HG02623 (cell line): ENCODE measurements at regions not wholly inside any gene's neighbourhood (a gene's known extent, or its start where the extent isn't known, plus 50 kb on each side); places are given as distances from the start of the nearest gene placed in this dataset.
A peak's percentile ranks its signal among the peaks of the same experiment; 100 is the strongest.

Experiments
- ATAC-seq: cut with Tn5 transposase; IDR thresholded peaks from one replicate; pipeline ENCODE4 v1.9.1; 2021; ENCODE audit warnings: moderate library complexity; ENCODE audit not compliant: unreplicated experiment

DNA sequence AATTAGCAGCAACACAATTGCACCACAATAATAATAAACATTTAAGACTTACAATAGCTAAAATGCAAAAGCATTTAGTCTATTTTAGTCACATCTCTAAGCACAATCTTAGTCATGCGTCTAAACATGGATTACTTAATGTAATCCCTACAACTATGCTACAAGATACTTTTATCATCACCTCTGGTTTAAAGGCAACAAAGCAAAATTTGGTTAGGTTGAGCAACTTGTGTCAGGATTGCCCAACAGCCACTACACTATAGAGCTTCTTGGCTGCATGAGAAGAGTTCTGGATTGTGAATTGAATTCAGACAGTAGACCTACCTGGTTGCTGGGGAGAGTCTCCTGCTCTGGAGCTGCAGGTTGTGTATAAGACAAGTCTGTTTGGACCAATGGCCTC lies 146.5 kb upstream of the PUDP start:
- no peak for ATAC-seq

DNA sequence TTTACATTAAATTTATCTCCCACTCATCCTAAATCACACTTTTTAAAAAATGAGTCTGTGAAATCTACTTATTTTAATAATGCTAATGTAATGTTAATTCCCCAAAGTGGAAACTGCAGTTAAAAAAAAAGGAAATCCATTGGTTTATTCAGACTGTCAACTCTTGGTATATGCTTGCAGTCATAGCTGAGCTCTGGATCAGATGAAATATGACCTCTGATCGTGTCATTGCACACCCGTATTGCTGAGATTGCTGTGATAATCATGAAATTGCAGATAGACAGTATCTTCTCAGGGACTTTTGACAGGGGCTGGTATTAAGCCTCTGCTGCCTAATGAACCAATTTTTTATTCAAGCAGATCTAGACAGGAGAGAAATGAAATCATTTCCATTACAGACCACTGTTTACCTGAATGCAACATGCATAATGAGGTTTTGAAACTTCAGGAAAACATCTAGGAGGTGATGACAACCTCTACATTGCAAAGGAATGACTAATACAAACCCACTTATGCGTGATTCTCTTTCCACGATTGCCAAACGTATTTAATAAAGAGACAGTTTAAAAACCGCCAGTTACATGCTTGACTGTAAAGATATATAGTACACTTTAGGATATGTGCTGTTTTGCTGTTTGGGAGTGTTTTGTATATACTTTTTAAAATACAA lies 138.3 kb upstream of the PUDP start:
- ATAC-seq, result no peak

DNA sequence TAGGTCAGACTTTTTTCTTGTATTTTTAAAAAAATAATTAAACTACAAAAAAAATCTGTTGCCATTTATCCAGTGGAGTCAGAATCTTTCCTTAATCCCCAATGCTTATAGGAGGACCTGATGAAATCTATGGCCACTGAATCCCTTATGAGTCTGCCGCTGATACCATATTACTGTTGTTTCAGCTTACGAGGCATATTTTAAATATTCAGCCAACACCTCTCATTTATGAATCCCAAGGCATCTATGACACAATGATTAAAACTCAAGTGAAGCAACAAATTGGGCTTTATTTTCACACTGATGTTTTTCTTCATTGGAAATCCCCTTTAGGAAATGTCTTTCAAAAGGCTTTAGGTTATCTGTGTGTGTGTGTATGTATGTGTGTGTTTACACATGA lies 137.8 kb upstream of the PUDP start:
- ATAC-seq, result no peak

DNA sequence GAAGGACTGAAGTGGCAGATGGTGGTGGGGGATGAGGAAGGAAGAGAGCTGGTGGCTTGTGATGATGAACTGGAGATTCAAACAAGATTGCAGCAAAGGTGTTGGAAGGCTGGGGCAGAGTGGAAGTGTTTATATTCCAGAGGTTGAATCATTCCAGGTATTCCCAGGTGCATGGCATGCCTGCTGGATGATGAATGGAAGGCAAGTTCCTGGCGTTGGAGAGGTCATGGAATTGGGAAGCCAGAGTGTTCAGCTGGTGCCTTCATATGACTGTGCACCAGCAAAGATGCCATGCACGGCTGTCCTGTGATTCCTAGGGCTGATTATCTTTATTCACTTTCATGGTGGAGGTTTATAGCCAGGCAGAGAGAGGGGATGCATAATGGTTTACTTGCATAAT lies 135.8 kb upstream of the PUDP start:
- ATAC-seq, result no peak

DNA sequence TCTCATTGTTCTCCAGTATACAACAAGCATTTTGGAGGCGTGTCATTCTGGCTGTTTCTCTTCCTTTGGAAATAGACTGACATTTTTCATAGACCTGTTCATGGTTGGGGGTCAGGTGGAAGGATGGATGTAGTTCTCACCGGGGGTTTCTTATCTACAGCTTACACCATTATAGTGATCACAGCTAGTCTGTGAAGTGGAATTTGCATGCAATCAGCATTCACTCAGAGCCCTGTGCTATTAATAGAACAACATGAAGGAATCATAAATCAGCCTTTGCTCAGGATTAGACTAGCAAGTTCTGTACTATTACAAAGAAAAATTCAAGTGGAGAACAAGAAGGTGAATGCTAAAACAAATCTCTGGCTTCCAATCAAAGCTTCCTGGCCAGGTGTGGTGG lies 132.6 kb upstream of the PUDP start:
- ATAC-seq, result no peak

GRCh38 chrX:7272346-7272745 lies 124.4 kb upstream of the PUDP start:
- ATAC-seq, result no peak

DNA sequence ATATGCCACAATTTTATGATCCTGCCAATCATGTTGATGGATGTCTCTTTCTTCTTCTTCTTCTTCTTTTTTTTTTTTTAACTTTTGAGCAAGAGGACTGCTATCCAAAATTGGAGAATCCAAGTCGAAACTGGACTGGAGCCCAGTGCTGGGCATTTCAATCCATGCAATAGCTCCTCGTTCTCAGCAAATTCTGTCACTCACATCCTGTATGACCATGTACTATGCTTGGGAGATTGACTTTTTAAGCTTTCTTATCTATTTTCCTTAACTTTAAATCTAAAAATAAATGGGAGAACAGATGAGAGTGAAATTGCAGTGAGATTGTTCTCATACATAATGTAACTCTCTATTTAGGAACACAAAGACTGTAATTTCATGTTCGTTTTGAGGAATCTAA lies 123.0 kb upstream of the PUDP start:
- ATAC-seq, result no peak

- ATAC-seq, result no peak
These were observed 122.0 kb upstream of the PUDP start for GRCh38 chrX:7269991-7270390.

GRCh38 chrX:7269589-7269988 lies 121.6 kb upstream of the PUDP start:
- no peak for ATAC-seq

DNA sequence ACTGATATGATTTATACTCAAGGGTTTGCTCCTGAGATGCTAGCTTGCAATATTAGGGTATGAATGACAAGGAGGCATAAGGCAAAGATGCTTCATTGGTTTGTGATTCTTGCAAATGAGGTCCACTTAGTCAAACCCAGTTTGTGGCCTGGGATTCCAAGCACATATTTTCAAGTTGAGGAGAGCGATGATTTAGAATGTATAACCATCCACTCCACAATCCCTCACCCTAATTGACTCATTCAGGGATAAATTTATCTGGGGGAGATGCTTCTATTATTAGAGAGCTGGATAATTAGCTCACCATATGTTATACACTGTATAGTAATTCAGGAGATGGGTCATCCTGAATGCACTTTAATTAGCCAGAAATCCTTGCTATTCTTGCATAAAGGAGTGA lies 118.3 kb upstream of the PUDP start:
- no peak for ATAC-seq

DNA sequence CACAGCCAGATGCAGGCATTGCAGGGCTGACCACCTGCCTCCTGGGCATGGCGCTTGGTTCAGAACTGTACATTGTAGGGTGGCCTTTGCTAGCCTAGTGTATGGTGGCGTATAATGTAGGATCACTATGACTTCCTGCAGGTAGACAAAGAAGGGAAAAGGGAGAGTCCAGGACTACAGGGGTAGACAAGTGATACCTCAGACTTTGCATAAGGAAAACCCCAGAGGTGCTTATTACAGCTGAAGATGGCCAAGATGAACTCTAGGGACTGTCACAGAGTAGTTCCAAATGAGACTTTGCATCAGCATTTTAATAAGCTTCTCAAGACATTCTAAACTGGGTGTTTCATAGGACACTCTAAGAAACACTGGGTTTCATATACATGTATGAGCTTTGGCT lies 116.4 kb upstream of the PUDP start:
- ATAC-seq, result peak; percentile 64

DNA sequence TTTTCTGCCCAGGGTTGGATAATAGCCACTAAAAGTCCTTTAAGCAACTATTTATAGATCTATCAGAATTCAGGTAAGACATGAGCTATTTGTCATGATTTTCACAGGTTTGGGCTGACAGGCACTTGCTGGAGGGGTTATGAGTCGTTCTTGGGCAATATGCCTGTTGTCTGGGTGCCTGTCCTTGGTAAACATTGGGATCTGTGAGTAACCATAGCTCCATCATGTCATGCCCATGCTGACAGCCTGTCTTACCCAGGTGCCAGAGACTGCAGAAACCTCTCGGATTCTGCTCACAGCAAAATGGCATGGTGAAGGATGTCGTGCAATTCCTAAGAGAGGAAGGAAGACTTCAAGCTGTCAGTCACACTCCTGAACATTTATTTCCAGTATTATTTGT lies 116.0 kb upstream of the PUDP start:
- no peak for ATAC-seq

DNA sequence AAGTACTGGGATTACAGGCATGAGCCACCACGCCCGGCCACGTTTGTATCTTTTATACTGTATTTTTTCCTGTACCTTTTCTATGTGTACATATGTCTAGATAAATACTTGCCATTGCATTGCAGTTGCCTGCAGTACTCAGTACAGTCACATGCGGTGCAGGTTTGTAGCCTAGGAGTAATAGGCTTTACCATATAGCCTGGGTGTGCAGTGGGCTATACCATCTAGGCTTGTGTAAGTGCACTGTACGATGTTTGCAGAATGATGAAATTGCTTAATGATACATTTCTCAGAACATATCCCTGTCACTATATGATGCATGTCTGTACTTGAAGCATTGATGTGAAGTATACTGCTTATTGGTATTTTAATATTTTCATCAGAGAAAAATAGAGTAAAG lies 115.4 kb upstream of the PUDP start:
- no peak for ATAC-seq

- no peak for ATAC-seq
These were observed 114.6 kb upstream of the PUDP start for GRCh38 chrX:7262551-7262950.

GRCh38 chrX:7261672-7262332 lies 113.8 kb upstream of the PUDP start:
- ATAC-seq, result peak; percentile 75

GRCh38 chrX:7254144-7254543 lies 106.2 kb upstream of the PUDP start:
- no peak for ATAC-seq

- ATAC-seq, result no peak
These were observed 105.6 kb upstream of the PUDP start for GRCh38 chrX:7253565-7253964.

- ATAC-seq, result no peak
These were observed 104.2 kb upstream of the PUDP start for GRCh38 chrX:7252013-7252610.

GRCh38 chrX:7247346-7247745 lies 99.4 kb upstream of the PUDP start:
- ATAC-seq, result no peak

GRCh38 chrX:7244405-7244804 lies 96.5 kb upstream of the PUDP start:
- no peak for ATAC-seq

DNA sequence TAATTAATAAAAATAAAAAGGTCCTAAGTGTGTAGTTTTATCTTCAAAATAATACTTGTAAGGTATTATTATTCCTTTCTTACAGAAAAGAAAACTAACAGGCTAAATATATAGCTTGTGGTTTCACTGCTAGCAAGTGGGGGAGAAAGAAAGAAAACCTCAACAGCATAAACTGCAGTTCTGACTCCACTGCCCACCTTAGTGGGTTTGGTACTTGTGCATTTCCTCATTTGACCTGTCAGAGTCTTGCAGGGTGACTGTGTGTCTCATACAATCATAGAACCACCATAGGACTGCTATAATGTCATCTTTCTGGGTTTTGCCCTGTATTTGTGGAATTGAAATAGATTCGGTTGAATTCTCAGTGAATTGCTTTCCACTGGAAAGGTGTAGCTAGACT lies 94.7 kb upstream of the PUDP start:
- peak; percentile 96 for ATAC-seq

- ATAC-seq, result no peak
These were observed 93.0 kb upstream of the PUDP start for GRCh38 chrX:7240929-7241328.

DNA sequence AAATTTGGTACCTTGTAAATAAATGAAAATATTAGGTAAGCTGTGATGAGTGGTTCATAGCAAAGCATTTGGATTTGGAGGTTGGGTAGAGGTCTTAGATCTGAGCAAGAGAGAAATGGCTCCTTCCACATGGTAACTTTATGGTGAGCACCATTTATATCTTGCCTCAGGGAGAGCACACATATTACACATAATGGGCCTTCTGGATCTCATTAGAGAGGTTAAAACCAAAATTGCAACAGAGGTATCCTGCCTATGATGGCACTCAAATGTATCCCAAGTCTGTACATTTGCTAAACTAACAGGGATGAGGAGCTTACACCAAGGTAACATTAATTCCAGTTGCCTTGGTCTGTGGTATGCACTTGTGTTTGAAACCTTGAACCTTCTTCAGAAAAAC lies 87.1 kb upstream of the PUDP start:
- no peak for ATAC-seq
